ENCODE measurements at regions not wholly inside any gene's neighbourhood (a gene's known extent, or its start where the extent isn't known, plus 50 kb on each side); places are given as distances from the start of the nearest gene placed in this dataset.

- TF ChIP-seq CSRNP3 (CRISPR knock-in tag; IDR thresholded peaks at IDR 0.05): no peak
- TF ChIP-seq PATZ1 (CRISPR knock-in tag; IDR thresholded peaks at IDR 0.05; ENCODE audit: borderline replicate concordance): no peak
- TF ChIP-seq ARNTL (CRISPR knock-in tag; IDR thresholded peaks at IDR 0.05; ENCODE audit: borderline replicate concordance, low read depth): no peak
- no peak for TF ChIP-seq ZFP3 (CRISPR knock-in tag; IDR thresholded peaks at IDR 0.05)
- no peak for TF ChIP-seq GLIS3 (CRISPR knock-in tag; IDR thresholded peaks at IDR 0.05)
These were observed 92.3 kb downstream of the PRLHR start (continued) for GRCh38 chr10:118503192-118503591.

GRCh38 chr10:118501637-118502440 is 93.6 kb downstream of the PRLHR start:
- no peak for ATAC-seq
- TF ChIP-seq TCF4 (CRISPR knock-in tag; IDR thresholded peaks at IDR 0.05; ENCODE audit: borderline replicate concordance) (no peak), ZNF565 (CRISPR knock-in tag; conservative IDR thresholded peaks at IDR 0.05; ENCODE audit: low read depth) (no peak), CSRNP3 (CRISPR knock-in tag; IDR thresholded peaks at IDR 0.05) (no peak), ESRRG (CRISPR knock-in tag; IDR thresholded peaks at IDR 0.05) (no peak), OSR1 (CRISPR knock-in tag; IDR thresholded peaks at IDR 0.05) (no peak), POU6F1 (CRISPR knock-in tag; IDR thresholded peaks at IDR 0.05; ENCODE audit: borderline replicate concordance, low read depth) (no peak), TSHZ2 (CRISPR knock-in tag; IDR thresholded peaks at IDR 0.05) (no peak), PPARA (CRISPR knock-in tag; IDR thresholded peaks at IDR 0.05; ENCODE audit: borderline replicate concordance) (no peak), ZNF8 (CRISPR knock-in tag; IDR thresholded peaks at IDR 0.05) (no peak), ISL1 (CRISPR knock-in tag; IDR thresholded peaks at IDR 0.05) (no peak), ZFP3 (CRISPR knock-in tag; IDR thresholded peaks at IDR 0.05) (no peak), BACH2 (CRISPR knock-in tag; IDR thresholded peaks at IDR 0.05; ENCODE audit: borderline replicate concordance) (no peak), TOX (CRISPR knock-in tag; IDR thresholded peaks at IDR 0.05; ENCODE audit: borderline replicate concordance) (no peak), CREB5 (CRISPR knock-in tag; IDR thresholded peaks at IDR 0.05; ENCODE audit: low read depth) (no peak), CSDC2 (CRISPR knock-in tag; IDR thresholded peaks at IDR 0.05) (no peak)

GRCh38 chr10:118501171-118501570 is 94.3 kb downstream of the PRLHR start:
- ATAC-seq: no peak
- no peak for TF ChIP-seq ZFP30 (CRISPR knock-in tag; IDR thresholded peaks at IDR 0.05)
- no peak for TF ChIP-seq ZNF8 (CRISPR knock-in tag; IDR thresholded peaks at IDR 0.05)
- no peak for TF ChIP-seq BACH2 (CRISPR knock-in tag; IDR thresholded peaks at IDR 0.05; ENCODE audit: borderline replicate concordance)
- TF ChIP-seq ZNF565 (CRISPR knock-in tag; conservative IDR thresholded peaks at IDR 0.05; ENCODE audit: low read depth): no peak
- TF ChIP-seq GLIS3 (CRISPR knock-in tag; IDR thresholded peaks at IDR 0.05): no peak
- TF ChIP-seq ZNF70 (CRISPR knock-in tag; IDR thresholded peaks at IDR 0.05): no peak
- no peak for TF ChIP-seq ESRRG (CRISPR knock-in tag; IDR thresholded peaks at IDR 0.05)
- TF ChIP-seq ZC3H10 (CRISPR knock-in tag; IDR thresholded peaks at IDR 0.05): no peak
- TF ChIP-seq CSDC2 (CRISPR knock-in tag; IDR thresholded peaks at IDR 0.05): no peak
- TF ChIP-seq TCF4 (CRISPR knock-in tag; IDR thresholded peaks at IDR 0.05; ENCODE audit: borderline replicate concordance): no peak
- TF ChIP-seq TOX (CRISPR knock-in tag; IDR thresholded peaks at IDR 0.05; ENCODE audit: borderline replicate concordance): no peak
- no peak for TF ChIP-seq ISL1 (CRISPR knock-in tag; IDR thresholded peaks at IDR 0.05)
- no peak for TF ChIP-seq PPARA (CRISPR knock-in tag; IDR thresholded peaks at IDR 0.05; ENCODE audit: borderline replicate concordance)
- no peak for TF ChIP-seq RARB (CRISPR knock-in tag; IDR thresholded peaks at IDR 0.05)
- TF ChIP-seq POU6F1 (CRISPR knock-in tag; IDR thresholded peaks at IDR 0.05; ENCODE audit: borderline replicate concordance, low read depth): no peak

Measured in SK-N-SH treated with all-trans-retinoic acid at 6 μM for 48 hours (cell line).